VCaP (cell line): ENCODE measurements at regions not wholly inside any gene's neighbourhood (a gene's known extent, or its start where the extent isn't known, plus 50 kb on each side); places are given as distances from the start of the nearest gene placed in this dataset.
"Not testable (repeated sequence)": the region's sequence is repeated elsewhere in the genome, so short reads cannot be mapped to it uniquely, and the experiment has no call there.

ENCODE experiments used
- H3K27ac ChIP-seq: fragments of 450-650 bp; 2 replicates; pipeline ENCODE4 v1.5.1; 2017
- CTCF ChIP-seq: fragments of 450-650 bp; conservative IDR thresholded peaks from 2 replicates; pipeline ENCODE4 v1.5.1; 2017; ENCODE audit warnings: mild to moderate bottlenecking, moderate library complexity

GRCh38 chr6:74362391-74362790, 666.4 kb downstream of the CD109 start:
- H3K27ac ChIP-seq, result no peak overlapping the region
- TF ChIP-seq CTCF, result no peak

GRCh38 chr6:74357321-74357720, 661.3 kb downstream of the CD109 start:
- no peak overlapping the region for H3K27ac ChIP-seq
- no peak for TF ChIP-seq CTCF

GRCh38 chr6:74356391-74356790, 660.4 kb downstream of the CD109 start:
- no peak overlapping the region for H3K27ac ChIP-seq
- TF ChIP-seq CTCF, result no peak

GRCh38 chr6:74346936-74347535, 651.0 kb downstream of the CD109 start:
- TF ChIP-seq CTCF, result no peak
- H3K27ac ChIP-seq, result no peak overlapping the region

GRCh38 chr6:74343804-74344203, 647.8 kb downstream of the CD109 start:
- H3K27ac ChIP-seq, result no peak overlapping the region
- TF ChIP-seq CTCF, result peak; percentile 73

GRCh38 chr6:74343321-74343720, 647.3 kb downstream of the CD109 start:
- not testable (repeated sequence) for H3K27ac ChIP-seq

- no peak overlapping the region for H3K27ac ChIP-seq
- no peak for TF ChIP-seq CTCF
These were observed 638.7 kb downstream of the CD109 start for GRCh38 chr6:74334722-74335121.

- no peak for TF ChIP-seq CTCF
- no peak overlapping the region for H3K27ac ChIP-seq
These were observed 637.4 kb downstream of the CD109 start for GRCh38 chr6:74333406-74333805.
